ENCODE measurements at regions not wholly inside any gene's neighbourhood (a gene's known extent, or its start where the extent isn't known, plus 50 kb on each side); places are given as distances from the start of the nearest gene placed in this dataset.

GRCh38 chr20:48204499-48204898 is 419.2 kb upstream of the SULF2 start:
- Histone ChIP-seq H3K4me1 (no peaks in the 10 kb centered on the region), H3K27ac (no peak overlapping the region), H3K36me3 (replicated peaks in 1 of 2; ENCODE audit: insufficient read depth in 1 of 2, low read depth in 2 of 2) (no peaks in the 10 kb centered on the region), H3K9me3 (no peaks in the 10 kb centered on the region), H3K27me3 (no peaks in the 10 kb centered on the region), H3K4me3 (no peak overlapping the region)
- intact Hi-C loops (cut with DNase I), result no loop called here
- TF ChIP-seq CTCF (IDR thresholded peaks at IDR 0.05) (no peak), POLR2A (IDR thresholded peaks at IDR 0.05) (no peak)
- no peak for DNase-seq
- no peak for ATAC-seq
- WGBS, 2 donors, result 79% methylated on average over 9 of the region's 9 CpGs

GRCh38 chr20:48203252-48203651 is 418.0 kb upstream of the SULF2 start:
- 40 to 48% methylated on average over 6 of the region's 6 CpGs for WGBS, 2 donors
- TF ChIP-seq CTCF (IDR thresholded peaks at IDR 0.05), result no peak
- no peak for TF ChIP-seq POLR2A (IDR thresholded peaks at IDR 0.05)
- H3K4me3 ChIP-seq, result no peak overlapping the region
- H3K36me3 ChIP-seq (replicated peaks in 1 of 2; ENCODE audit: insufficient read depth in 1 of 2, low read depth in 2 of 2), result no peaks in the 10 kb centered on the region
- ATAC-seq (no peak), DNase-seq (no peak)
- H3K9me3 ChIP-seq, result no peaks in the 10 kb centered on the region
- intact Hi-C loops (cut with DNase I), result no loop called here
- no peaks in the 10 kb centered on the region for H3K4me1 ChIP-seq
- H3K27me3 ChIP-seq, result no peaks in the 10 kb centered on the region
- H3K27ac ChIP-seq, result no peak overlapping the region

- 69% methylated on average over 19 of the region's 19 CpGs for WGBS, 2 donors
- Histone ChIP-seq H3K9me3 (no peaks in the 10 kb centered on the region), H3K27me3 (peaks cover 0 to 5% of the 10 kb centered on the region in 2 donors), H3K4me3 (no peak overlapping the region), H3K27ac (no peak overlapping the region), H3K4me1 (no peaks in the 10 kb centered on the region), H3K36me3 (replicated peaks in 1 of 2; ENCODE audit: insufficient read depth in 1 of 2, low read depth in 2 of 2) (no peaks in the 10 kb centered on the region)
- no peak for DNase-seq
- intact Hi-C loops (cut with DNase I), result no loop called here
- TF ChIP-seq POLR2A (IDR thresholded peaks at IDR 0.05), result no peak
- ATAC-seq, result no peak
These were observed 417.2 kb upstream of the SULF2 start for GRCh38 chr20:48202334-48203113.

- TF ChIP-seq POLR2A (IDR thresholded peaks at IDR 0.05) (no peak), CTCF (IDR thresholded peaks at IDR 0.05) (no peak)
- H3K27me3 ChIP-seq, result peaks cover 0 to 6% of the 10 kb centered on the region in 2 donors
- ATAC-seq (no peak), DNase-seq (no peak)
- no peak overlapping the region for H3K27ac ChIP-seq
- H3K4me3 ChIP-seq, result no peak overlapping the region
- H3K4me1 ChIP-seq, result no peaks in the 10 kb centered on the region
- H3K9me3 ChIP-seq, result no peaks in the 10 kb centered on the region
- H3K36me3 ChIP-seq (replicated peaks in 1 of 2; ENCODE audit: insufficient read depth in 1 of 2, low read depth in 2 of 2), result no peaks in the 10 kb centered on the region
- intact Hi-C loops (cut with DNase I), result no loop called here
- WGBS, 2 donors, result 46 to 65% methylated on average over 4 to 5 of the region's 5 CpGs
These were observed 416.6 kb upstream of the SULF2 start for GRCh38 chr20:48201885-48202284.

- H3K27me3 ChIP-seq, result peaks cover 0 to 6% of the 10 kb centered on the region in 2 donors
- no peak overlapping the region for H3K4me3 ChIP-seq
- TF ChIP-seq POLR2A (IDR thresholded peaks at IDR 0.05) (no peak), CTCF (IDR thresholded peaks at IDR 0.05) (no peak)
- intact Hi-C loops (cut with DNase I), result no loop called here
- no peaks in the 10 kb centered on the region for H3K4me1 ChIP-seq
- H3K36me3 ChIP-seq (replicated peaks in 1 of 2; ENCODE audit: insufficient read depth in 1 of 2, low read depth in 2 of 2), result no peaks in the 10 kb centered on the region
- no peak for DNase-seq
- 59 to 63% methylated on average over 5 to 8 of the region's 8 CpGs for WGBS, 2 donors
- ATAC-seq, result no peak
- no peaks in the 10 kb centered on the region for H3K9me3 ChIP-seq
- H3K27ac ChIP-seq, result no peak overlapping the region
These were observed 415.9 kb upstream of the SULF2 start for GRCh38 chr20:48201188-48201587.

All from body of pancreas (tissue), 4 donors.